Liver (tissue), 1 donor: ENCODE measurements at regions not wholly inside any gene's neighbourhood (a gene's known extent, or its start where the extent isn't known, plus 50 kb on each side); places are given as distances from the start of the nearest gene placed in this dataset. TPM values are rescaled to one million over a fixed set of nuclear protein-coding genes. Genes with fewer than 3 reads are reported as not detected.

Experiments
- small RNA-seq: library from RNA; depleted of rRNA; stranded (forward); fragments of <200 nt; gene quantifications from one replicate; pipeline ENCODE3, GENCODE V24; 2014

Small RNA genes in the stretch of these regions (small RNA-seq; reads per million reads assigned to genes)
- gene RNU6-1265P = not detected
